SK-N-MC (cell line): ENCODE measurements at regions not wholly inside any gene's neighbourhood (a gene's known extent, or its start where the extent isn't known, plus 50 kb on each side); places are given as distances from the start of the nearest gene placed in this dataset.

Experiments
- DNase-seq: peaks from one replicate; pipeline ENCODE4 v3.0.0-alpha.2; 2011; ENCODE audit warnings: low read depth, low spot score
- H3K27ac ChIP-seq: fragments of 200-600 bp; sonication (generic); 2 replicates; pipeline ENCODE4 v1.5.1; 2016; ENCODE audit warnings: mixed run types
- H3K36me3 ChIP-seq: fragments of 200-600 bp; sonication (generic); 2 replicates; pipeline ENCODE4 v1.6.1; 2017; ENCODE audit warnings: antibody characterized with exemption, low read length, mixed read lengths; ENCODE audit not compliant: insufficient read depth
- H3K4me3 ChIP-seq: fragments of 200-600 bp; sonication (generic); 2 replicates; pipeline ENCODE4 v1.5.1; 2016
- H3K9ac ChIP-seq: fragments of 200-600 bp; sonication (generic); 2 replicates; pipeline ENCODE4 v1.8.0; 2017; ENCODE audit warnings: mixed run types, mixed read lengths; ENCODE audit not compliant: insufficient read length
- H3K9me3 ChIP-seq: fragments of 200-600 bp; sonication (generic); 2 replicates; pipeline ENCODE4 v1.6.1; 2017; ENCODE audit warnings: low read depth, mild to moderate bottlenecking, antibody characterized with exemption, low read length, moderate library complexity, mixed read lengths
- EZH2 ChIP-seq: fragments of 200-600 bp; sonication (generic); IDR thresholded peaks from one replicate; pipeline ENCODE4 v1.6.1; 2017; ENCODE audit warnings: antibody characterized with exemption
- FOXP2 ChIP-seq: optimal IDR thresholded peaks from 2 replicates; pipeline ENCODE3; 2011; ENCODE audit warnings: mild to moderate bottlenecking, moderate library complexity; ENCODE audit not compliant: insufficient read depth; ENCODE audit errors: extremely low read length, control extremely low read depth
- POLR2AphosphoS5 ChIP-seq: IDR thresholded peaks from 2 replicates; pipeline ENCODE4 v1.6.1; 2012; ENCODE audit warnings: mild to moderate bottlenecking, low read depth, low read length, borderline replicate concordance

- DNase-seq = no peak
- Histone ChIP-seq H3K9me3 (no peaks in the 10 kb centered on the region), H3K27ac (no peak overlapping the region), H3K4me3 (no peak overlapping the region), H3K36me3 (no peaks in the 10 kb centered on the region), H3K9ac (no peak overlapping the region)
- no peak for TF ChIP-seq FOXP2
- TF ChIP-seq EZH2 = no peak
- no peak for TF ChIP-seq POLR2AphosphoS5
Measured at GRCh38 chr10:60498985-60499384, 109.3 kb upstream of the ANK3 start.

DNA sequence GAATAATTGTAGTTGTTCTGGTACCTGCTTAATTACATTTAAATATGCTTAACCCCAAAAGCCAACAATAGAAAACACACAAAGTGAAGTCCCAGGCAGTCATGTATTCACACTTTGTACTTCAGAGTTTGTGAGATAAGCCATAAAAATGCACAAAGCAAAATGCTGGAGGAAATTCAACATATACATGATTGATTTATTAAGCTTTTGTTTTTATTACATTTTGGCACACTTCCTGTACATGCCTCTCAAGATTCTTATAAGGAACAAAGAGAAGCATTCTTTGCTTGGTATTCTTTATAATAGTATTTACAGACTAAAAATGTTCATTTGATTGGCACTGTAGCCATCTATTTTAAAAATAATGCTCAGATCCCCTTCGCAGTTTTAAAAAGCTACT is 107.7 kb upstream of the ANK3 start:
- no peak for DNase-seq
- TF ChIP-seq EZH2 (no peak), POLR2AphosphoS5 (no peak), FOXP2 (no peak)

GRCh38 chr10:60496181-60496580 is 106.5 kb upstream of the ANK3 start:
- H3K4me3 ChIP-seq = no peak overlapping the region
- DNase-seq = no peak
- no peak for TF ChIP-seq FOXP2
- TF ChIP-seq POLR2AphosphoS5 = no peak
- no peak for TF ChIP-seq EZH2
- no peaks in the 10 kb centered on the region for H3K9me3 ChIP-seq
- H3K36me3 ChIP-seq = no peaks in the 10 kb centered on the region
- no peak overlapping the region for H3K9ac ChIP-seq
- H3K27ac ChIP-seq = no peak overlapping the region

More for the DNA sequence above, 107.7 kb upstream of the ANK3 start:
- Histone ChIP-seq H3K9me3 (no peaks in the 10 kb centered on the region), H3K4me3 (no peak overlapping the region), H3K27ac (no peak overlapping the region), H3K9ac (no peak overlapping the region), H3K36me3 (no peaks in the 10 kb centered on the region)

- Histone ChIP-seq H3K9ac (no peak overlapping the region), H3K4me3 (no peak overlapping the region), H3K36me3 (no peaks in the 10 kb centered on the region), H3K27ac (no peak overlapping the region), H3K9me3 (no peaks in the 10 kb centered on the region)
- DNase-seq = no peak
- no peak for TF ChIP-seq FOXP2
Measured at GRCh38 chr10:60495338-60496055, 105.8 kb upstream of the ANK3 start.

DNA sequence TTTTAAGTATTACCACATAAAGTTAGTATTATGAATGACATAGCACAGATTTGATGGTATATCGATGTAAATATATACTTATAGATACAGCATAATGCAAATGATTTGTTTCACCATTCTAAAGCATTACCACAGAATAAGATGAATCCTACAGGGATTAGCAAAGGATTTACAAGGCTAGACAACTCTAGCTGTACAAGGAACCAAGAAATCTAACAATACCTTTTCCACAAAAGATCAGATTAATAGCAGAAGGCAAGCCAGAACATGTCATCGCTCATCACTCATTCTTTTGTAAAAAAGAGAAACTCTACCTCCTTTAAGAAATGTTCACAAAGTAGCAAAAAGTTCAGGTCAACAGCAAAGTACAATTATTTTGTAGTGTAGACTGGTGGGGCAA is 105.1 kb upstream of the ANK3 start:
- Histone ChIP-seq H3K9ac (no peak overlapping the region), H3K36me3 (no peaks in the 10 kb centered on the region), H3K9me3 (no peaks in the 10 kb centered on the region), H3K4me3 (no peak overlapping the region), H3K27ac (no peak overlapping the region)
- TF ChIP-seq EZH2 = no peak
- no peak for TF ChIP-seq POLR2AphosphoS5
- TF ChIP-seq FOXP2 = no peak
- no peak for DNase-seq

DNA sequence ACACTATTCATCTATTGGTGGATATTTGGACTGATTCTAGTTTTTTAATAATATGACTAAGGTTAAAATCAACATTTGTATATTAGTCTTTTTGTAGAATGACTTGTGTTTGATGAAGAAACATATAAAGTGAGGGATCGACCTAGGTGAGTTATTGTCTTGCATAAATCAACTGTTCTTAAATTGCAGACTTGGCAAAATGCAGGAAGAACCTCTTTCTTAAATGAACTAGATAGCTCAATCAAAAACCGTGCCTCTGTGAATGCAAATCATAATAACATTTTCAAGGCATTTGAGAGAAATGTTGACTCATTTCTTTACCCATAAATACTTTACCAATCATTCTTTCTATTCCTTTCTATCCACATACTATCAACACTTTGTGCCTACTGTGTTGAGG is 101.5 kb upstream of the ANK3 start:
- DNase-seq = no peak
- TF ChIP-seq FOXP2 = no peak
- no peak for TF ChIP-seq POLR2AphosphoS5
- no peak for TF ChIP-seq EZH2
- Histone ChIP-seq H3K9me3 (no peaks in the 10 kb centered on the region), H3K27ac (no peak overlapping the region), H3K4me3 (no peak overlapping the region), H3K36me3 (no peaks in the 10 kb centered on the region), H3K9ac (no peak overlapping the region)

DNA sequence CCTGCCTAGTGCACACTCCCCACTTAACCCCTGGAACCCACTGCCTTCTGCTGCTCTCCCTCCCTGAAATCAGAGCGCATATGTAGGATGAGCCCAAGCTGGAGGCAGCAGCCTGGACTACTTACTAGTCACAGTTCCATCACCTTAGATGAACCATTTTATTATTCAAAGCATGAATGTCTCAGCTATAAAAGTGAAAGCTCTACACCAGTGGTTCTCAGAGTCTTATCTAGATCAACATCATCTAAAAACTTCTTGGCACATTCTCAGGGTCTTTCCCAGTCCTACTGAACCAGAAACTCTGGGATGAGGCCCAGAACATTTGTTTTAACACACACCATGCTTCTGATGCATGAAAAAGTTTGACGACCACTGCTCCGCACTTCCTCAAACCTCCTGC is 100.3 kb upstream of the ANK3 start:
- Histone ChIP-seq H3K4me3 (no peak overlapping the region), H3K36me3 (no peaks in the 10 kb centered on the region), H3K9me3 (no peaks in the 10 kb centered on the region), H3K27ac (no peak overlapping the region), H3K9ac (no peak overlapping the region)
- DNase-seq = no peak
- no peak for TF ChIP-seq EZH2
- no peak for TF ChIP-seq POLR2AphosphoS5
- no peak for TF ChIP-seq FOXP2

DNA sequence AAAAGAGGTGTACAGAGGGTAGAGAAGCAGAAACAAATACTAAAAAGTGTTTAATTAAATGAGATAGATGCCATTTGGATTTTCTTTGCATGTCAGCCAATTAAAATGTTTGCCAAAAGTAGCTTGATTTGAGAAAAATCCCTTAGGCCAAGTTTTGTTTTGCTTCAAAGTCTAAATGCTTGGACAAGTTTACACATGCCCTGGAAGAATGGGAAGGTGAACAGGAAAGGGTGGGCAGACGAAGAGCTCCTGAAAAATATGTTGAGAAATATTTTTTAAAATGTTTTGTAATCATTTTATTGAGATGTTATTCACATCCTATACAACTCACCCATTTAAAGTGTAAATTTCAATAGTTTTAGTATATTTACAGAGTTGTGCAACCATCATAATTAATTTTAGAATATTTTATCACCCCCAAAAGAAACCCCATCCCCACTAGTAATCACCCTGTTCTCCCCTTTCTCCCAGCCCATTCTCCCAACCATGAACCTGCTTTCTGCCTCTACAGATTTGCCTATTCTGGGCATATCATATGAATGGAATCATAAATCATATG is 98.5 kb upstream of the ANK3 start:
- Histone ChIP-seq H3K9ac (no peak overlapping the region), H3K36me3 (no peaks in the 10 kb centered on the region), H3K4me3 (no peak overlapping the region), H3K9me3 (no peaks in the 10 kb centered on the region), H3K27ac (no peak overlapping the region)
- no peak for DNase-seq
- TF ChIP-seq EZH2 (no peak), POLR2AphosphoS5 (no peak), FOXP2 (no peak)

DNA sequence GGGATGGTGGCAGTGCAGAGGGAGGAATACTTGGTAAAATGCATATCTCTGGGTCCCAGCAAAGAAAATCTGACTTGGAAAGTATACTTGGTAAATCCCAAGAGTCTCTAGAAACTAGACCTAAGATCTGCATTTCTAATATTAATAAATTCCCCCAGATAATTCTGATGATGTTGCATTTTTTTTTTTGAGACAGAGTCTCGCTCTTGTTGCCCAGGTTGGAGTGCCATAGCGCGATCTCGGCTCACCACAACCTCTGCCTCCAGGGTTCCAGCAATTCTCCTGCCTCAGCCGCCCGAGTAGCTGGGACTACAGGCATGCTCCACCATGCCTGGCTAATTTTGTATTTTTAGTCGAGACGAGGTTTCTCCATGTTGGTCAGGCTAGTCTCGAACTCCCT is 97.9 kb upstream of the ANK3 start:
- Histone ChIP-seq H3K27ac (no peak overlapping the region), H3K36me3 (no peaks in the 10 kb centered on the region), H3K9me3 (no peaks in the 10 kb centered on the region), H3K4me3 (no peak overlapping the region), H3K9ac (no peak overlapping the region)
- DNase-seq = no peak
- no peak for TF ChIP-seq POLR2AphosphoS5
- no peak for TF ChIP-seq EZH2
- TF ChIP-seq FOXP2 = no peak
